BE2C (cell line): ENCODE measurements at regions not wholly inside any gene's neighbourhood (a gene's known extent, or its start where the extent isn't known, plus 50 kb on each side); places are given as distances from the start of the nearest gene placed in this dataset.

Experiments
- DNase-seq: peaks from one replicate; pipeline ENCODE4 v3.0.0-alpha.2; 2020
- H3K27me3 ChIP-seq: fragments of 250-450 bp; sonication (Bioruptor Pico); 2 replicates; pipeline ENCODE4 v1.5.1; 2020; ENCODE audit warnings: mild to moderate bottlenecking
- H3K36me3 ChIP-seq: fragments of 250-450 bp; sonication (Bioruptor Pico); 2 replicates; pipeline ENCODE4 v1.5.1; 2020; ENCODE audit warnings: mild to moderate bottlenecking
- H3K4me1 ChIP-seq: fragments of 250-450 bp; sonication (Bioruptor Pico); 2 replicates; pipeline ENCODE4 v1.5.1; 2020
- H3K4me3 ChIP-seq: 2 replicates; pipeline ENCODE4 v1.5.1; 2011; ENCODE audit warnings: low read depth, low read length
- H3K9me3 ChIP-seq: fragments of 250-450 bp; sonication (Bioruptor Pico); 2 replicates; pipeline ENCODE4 v1.5.1; 2020
- CTCF ChIP-seq: IDR thresholded peaks from 2 replicates; pipeline ENCODE4 v1.5.1; 2012; ENCODE audit warnings: mild to moderate bottlenecking, low read depth, low read length

GRCh38 chr2:211132573-211132972 lies 576.2 kb downstream of the CPS1 start:
- no peak for DNase-seq
- no peak overlapping the region for H3K4me3 ChIP-seq
- H3K27me3 ChIP-seq, result no peaks in the 10 kb centered on the region
- TF ChIP-seq CTCF, result no peak
- no peaks in the 10 kb centered on the region for H3K36me3 ChIP-seq
- H3K4me1 ChIP-seq, result no peaks in the 10 kb centered on the region
- H3K9me3 ChIP-seq, result no peaks in the 10 kb centered on the region

- H3K9me3 ChIP-seq, result no peaks in the 10 kb centered on the region
- no peak overlapping the region for H3K4me3 ChIP-seq
- H3K36me3 ChIP-seq, result no peaks in the 10 kb centered on the region
- TF ChIP-seq CTCF, result no peak
- no peak for DNase-seq
- no peaks in the 10 kb centered on the region for H3K27me3 ChIP-seq
- no peaks in the 10 kb centered on the region for H3K4me1 ChIP-seq
Measured at GRCh38 chr2:211133766-211134165, 577.4 kb downstream of the CPS1 start.

- Histone ChIP-seq H3K27me3 (no peaks in the 10 kb centered on the region), H3K9me3 (no peaks in the 10 kb centered on the region), H3K36me3 (no peaks in the 10 kb centered on the region), H3K4me1 (no peaks in the 10 kb centered on the region), H3K4me3 (no peak overlapping the region)
- TF ChIP-seq CTCF, result no peak
- no peak for DNase-seq
Measured at GRCh38 chr2:211138551-211138950, 582.2 kb downstream of the CPS1 start.

GRCh38 chr2:211141646-211142045 lies 585.2 kb downstream of the CPS1 start:
- Histone ChIP-seq H3K36me3 (no peaks in the 10 kb centered on the region), H3K4me3 (no peak overlapping the region), H3K9me3 (no peaks in the 10 kb centered on the region), H3K4me1 (no peaks in the 10 kb centered on the region), H3K27me3 (no peaks in the 10 kb centered on the region)
- no peak for DNase-seq
- TF ChIP-seq CTCF, result no peak

GRCh38 chr2:211144078-211144477 lies 587.7 kb downstream of the CPS1 start:
- no peaks in the 10 kb centered on the region for H3K9me3 ChIP-seq
- H3K27me3 ChIP-seq, result no peaks in the 10 kb centered on the region
- no peak for TF ChIP-seq CTCF
- no peaks in the 10 kb centered on the region for H3K4me1 ChIP-seq
- no peak for DNase-seq
- H3K4me3 ChIP-seq, result no peak overlapping the region
- H3K36me3 ChIP-seq, result no peaks in the 10 kb centered on the region

GRCh38 chr2:211144974-211145665 lies 588.7 kb downstream of the CPS1 start:
- TF ChIP-seq CTCF, result no peak
- Histone ChIP-seq H3K27me3 (no peaks in the 10 kb centered on the region), H3K36me3 (no peaks in the 10 kb centered on the region), H3K4me1 (no peaks in the 10 kb centered on the region), H3K9me3 (no peaks in the 10 kb centered on the region), H3K4me3 (no peak overlapping the region)
- no peak for DNase-seq
